ENCODE measurements at regions not wholly inside any gene's neighbourhood (a gene's known extent, or its start where the extent isn't known, plus 50 kb on each side); places are given as distances from the start of the nearest gene placed in this dataset.
"Not testable (repeated sequence)": the region's sequence is repeated elsewhere in the genome, so short reads cannot be mapped to it uniquely, and the experiment has no call there.

- in situ Hi-C loops (cut with HindIII; ENCODE audit: low sequenced_read_pairs): no loop called here
Observed at GRCh38 chr1:69058454-69058853, 509.3 kb upstream of the LRRC7 start.

DNA sequence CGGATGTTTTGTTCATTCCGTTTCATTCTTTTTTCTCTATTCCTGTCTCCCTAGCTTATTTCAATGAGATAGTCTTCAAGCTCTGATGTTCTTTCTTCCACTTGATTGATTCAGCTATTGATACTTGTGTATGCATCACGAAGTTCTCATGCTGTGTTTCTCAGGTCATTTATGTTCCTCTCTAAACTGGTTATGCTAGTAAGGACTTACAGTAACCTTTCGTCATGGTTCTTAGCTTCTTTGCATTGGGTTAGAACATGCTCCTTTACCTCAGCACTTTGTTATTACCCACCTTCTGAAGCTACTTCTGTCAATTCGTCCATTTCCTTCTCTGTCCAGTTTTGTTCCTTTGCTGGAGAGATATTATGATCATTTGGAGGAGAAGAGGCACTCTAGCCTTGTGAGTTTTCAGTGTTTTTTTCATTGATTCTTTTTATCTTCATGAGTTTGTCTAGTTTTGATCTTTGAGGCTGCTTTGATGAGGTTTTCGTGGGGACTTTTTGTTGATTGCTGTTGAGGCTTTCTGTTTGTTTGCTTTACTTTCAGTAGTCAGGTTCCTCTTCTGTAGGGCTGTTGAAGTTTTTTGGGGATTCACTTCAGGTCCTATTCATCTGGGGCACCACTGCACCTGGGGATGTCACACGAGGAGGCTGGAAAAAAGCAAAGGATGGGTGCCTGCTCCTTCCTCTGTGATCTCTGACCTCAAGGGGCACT, 496.9 kb upstream of the LRRC7 start:
- in situ Hi-C loops (cut with HindIII; ENCODE audit: low sequenced_read_pairs): no loop called here

GRCh38 chr1:69073176-69073575, 494.5 kb upstream of the LRRC7 start:
- in situ Hi-C loops (cut with HindIII; ENCODE audit: low sequenced_read_pairs): no loop called here

DNA sequence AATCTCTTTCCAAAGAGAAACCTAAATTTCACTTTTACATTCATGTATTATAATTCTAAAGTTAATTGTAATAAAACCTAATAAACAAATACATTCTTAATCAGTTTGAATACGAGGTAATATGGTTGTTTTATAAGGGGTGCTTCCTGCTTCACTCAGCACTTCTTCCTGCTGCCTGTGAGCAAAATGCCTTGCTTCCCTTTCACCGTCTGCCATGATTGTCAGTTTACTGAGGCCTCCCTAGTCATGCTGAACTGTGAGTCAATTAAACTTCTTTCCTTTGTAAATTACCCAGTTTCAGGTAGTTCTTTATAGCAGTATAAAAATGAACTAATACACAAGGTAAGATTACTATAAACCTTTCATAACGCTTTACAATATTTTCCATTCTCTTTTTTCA, 491.1 kb upstream of the LRRC7 start:
- in situ Hi-C loops (cut with HindIII; ENCODE audit: low sequenced_read_pairs): no loop called here

DNA sequence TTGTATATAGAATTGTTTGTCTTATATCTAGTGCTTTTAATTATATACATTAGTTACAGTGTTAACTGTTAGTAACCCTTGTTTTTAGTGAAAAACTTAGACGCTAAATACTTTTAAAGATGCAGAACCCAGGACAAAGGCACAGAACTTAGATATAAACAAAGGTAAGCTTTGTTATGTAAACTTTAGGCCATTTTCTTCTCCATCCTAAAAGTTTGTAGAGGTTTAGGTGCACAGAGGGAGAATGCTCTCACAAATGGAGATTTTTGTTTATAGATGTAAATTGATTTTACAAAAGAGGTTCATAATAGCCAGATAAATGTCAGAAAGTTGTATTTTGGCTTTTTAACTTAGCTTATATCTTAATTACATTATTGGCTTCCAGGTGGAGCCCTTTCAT, 490.5 kb upstream of the LRRC7 start:
- in situ Hi-C loops (cut with HindIII; ENCODE audit: low sequenced_read_pairs): no loop called here

GRCh38 chr1:69077633-69078032, 490.1 kb upstream of the LRRC7 start:
- in situ Hi-C loops (cut with HindIII; ENCODE audit: low sequenced_read_pairs): no loop called here

DNA sequence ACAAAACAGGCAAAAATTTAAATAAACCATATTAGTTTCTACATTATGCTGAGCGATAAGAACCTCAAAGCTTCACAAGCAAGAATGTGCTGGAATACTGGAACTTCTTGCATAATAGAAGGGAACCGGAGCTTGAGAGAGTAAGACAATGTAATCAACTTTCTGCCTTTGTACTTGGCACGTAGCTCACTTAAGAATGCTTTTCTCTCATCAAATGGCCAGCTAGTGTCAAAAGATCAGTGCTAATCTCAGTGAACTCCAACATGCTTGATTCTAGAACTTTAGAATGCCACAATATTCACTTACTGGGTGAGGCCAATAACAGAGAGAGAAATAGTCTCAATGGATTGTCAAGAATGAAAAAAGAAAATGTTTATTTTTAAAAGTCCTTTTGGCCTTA, 486.1 kb upstream of the LRRC7 start:
- in situ Hi-C loops (cut with HindIII; ENCODE audit: low sequenced_read_pairs): no loop called here

- in situ Hi-C loops (cut with HindIII; ENCODE audit: low sequenced_read_pairs): no loop called here
Observed at GRCh38 chr1:69082312-69082711, 485.4 kb upstream of the LRRC7 start.

DNA sequence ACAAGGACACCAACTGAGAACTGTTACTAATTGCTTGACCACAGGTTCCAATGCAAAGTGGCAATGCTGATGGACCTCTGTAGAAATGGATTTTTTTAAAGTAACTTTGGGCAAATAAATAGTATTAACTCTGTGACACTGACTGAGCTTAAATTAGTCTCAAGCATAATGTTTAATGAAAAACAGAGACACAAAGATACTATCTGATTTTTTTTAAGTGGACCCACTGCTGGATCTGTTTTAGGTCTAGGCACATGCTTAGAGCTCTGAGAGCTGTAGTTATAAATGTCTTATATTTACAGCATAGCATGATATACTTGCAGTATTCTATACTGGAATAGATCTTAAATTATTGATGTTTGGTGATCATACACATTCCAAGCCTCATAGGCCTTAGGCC, 481.6 kb upstream of the LRRC7 start:
- in situ Hi-C loops (cut with HindIII; ENCODE audit: low sequenced_read_pairs): no loop called here

- in situ Hi-C loops (cut with HindIII; ENCODE audit: low sequenced_read_pairs): no loop called here
Observed at GRCh38 chr1:69088571-69088970, 479.2 kb upstream of the LRRC7 start.

DNA sequence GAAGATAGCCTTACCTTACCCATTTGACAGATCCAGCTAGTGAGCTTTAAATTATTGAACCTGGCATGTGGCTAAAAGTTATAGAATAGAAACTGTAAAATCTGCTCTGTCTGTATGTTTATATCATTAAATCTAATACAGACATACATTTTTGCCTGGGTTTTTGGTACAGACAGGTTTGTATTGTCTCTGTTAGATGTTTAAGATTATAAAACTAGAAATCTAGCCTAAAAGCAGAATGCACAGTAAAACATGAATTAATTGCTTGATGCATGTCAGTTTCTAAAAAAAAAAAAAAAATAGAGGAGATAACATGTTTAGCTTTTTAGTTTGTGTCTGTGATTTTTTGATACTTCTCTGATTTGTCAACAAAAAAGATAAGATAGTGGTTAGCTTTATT, 477.6 kb upstream of the LRRC7 start:
- in situ Hi-C loops (cut with HindIII; ENCODE audit: low sequenced_read_pairs): no loop called here

GRCh38 chr1:69090752-69091151, 477.0 kb upstream of the LRRC7 start:
- in situ Hi-C loops (cut with HindIII; ENCODE audit: low sequenced_read_pairs): no loop called here

DNA sequence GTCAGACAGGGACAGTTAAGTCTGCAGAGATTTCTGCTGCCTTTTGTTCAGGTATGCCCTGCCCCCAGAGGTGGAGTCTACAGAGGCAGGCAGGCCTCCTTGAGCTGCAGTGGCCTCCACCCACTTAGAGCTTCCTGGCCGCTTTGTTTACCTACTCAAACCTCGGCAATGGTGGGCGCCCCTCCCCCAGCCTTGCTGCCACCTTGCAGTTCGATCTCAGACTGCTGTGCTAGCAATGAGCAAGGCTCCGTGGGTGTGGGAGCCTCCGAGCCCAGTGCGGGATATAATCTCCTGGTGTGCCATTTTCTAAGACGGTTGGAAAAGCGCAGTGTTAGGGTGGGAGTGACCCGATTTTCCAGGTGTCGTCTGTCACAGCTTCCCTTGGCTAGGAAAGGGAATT, 465.7 kb upstream of the LRRC7 start:
- in situ Hi-C loops (cut with HindIII; ENCODE audit: low sequenced_read_pairs): not testable (repeated sequence)

DNA sequence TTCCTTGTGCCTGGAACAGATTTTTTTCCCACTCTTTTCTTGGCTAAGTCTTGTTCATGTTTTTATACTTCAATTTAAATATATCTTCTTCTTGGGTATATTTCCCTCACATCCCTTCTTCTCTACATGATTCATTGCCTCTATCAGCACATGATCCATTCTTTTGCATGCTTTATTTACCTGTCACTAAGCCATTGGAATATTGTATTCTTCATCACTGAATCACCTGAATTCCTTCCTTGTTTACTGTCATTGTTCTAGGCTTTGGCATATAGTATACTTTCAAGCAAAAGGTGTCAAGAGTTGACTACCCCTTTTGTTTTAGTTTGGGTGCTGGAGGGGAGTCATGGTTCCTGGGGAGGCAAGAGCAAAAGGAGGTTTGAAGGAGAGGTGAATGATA, 464.5 kb upstream of the LRRC7 start:
- in situ Hi-C loops (cut with HindIII; ENCODE audit: low sequenced_read_pairs): no loop called here

- in situ Hi-C loops (cut with HindIII; ENCODE audit: low sequenced_read_pairs): no loop called here
Observed at GRCh38 chr1:69103705-69104385, 463.9 kb upstream of the LRRC7 start.

DNA sequence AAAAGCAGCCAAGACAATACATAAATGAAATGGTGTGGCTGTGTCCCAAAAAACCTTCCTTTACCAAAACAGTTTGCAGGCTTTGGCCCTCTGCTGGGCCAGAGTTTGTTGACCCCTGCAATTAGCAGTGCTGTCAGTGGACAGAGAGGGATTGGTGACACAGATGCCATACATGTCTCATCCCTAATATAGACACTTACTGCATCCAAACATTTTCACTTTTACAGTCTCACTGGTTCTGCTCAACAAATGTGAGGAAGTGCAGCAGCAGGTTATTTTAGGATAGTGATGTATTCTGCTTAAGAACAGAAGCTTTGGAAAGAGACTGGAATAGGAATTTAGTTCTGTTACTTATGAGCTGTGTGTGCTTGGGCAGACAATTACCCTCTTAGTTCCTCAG, 462.8 kb upstream of the LRRC7 start:
- in situ Hi-C loops (cut with HindIII; ENCODE audit: low sequenced_read_pairs): no loop called here

DNA sequence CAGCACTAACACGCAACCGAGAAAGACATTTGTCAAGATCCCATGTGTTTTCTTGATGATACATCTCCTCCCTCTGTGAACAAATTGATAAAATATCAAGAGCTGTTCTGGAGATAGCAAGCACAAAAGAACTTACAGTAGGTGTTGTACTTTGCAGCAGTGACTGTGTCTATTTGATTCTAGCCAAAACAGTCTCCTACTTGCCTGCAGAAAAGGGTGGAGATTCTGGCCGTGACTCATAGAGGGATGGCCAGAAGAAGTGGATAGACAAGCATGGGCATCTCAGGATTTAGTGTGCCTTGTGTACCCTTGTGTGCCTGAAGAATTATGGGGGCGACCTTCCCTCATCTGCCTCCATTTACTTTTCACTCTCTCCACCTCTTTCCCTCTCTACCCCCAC, 458.4 kb upstream of the LRRC7 start:
- in situ Hi-C loops (cut with HindIII; ENCODE audit: low sequenced_read_pairs): no loop called here

DNA sequence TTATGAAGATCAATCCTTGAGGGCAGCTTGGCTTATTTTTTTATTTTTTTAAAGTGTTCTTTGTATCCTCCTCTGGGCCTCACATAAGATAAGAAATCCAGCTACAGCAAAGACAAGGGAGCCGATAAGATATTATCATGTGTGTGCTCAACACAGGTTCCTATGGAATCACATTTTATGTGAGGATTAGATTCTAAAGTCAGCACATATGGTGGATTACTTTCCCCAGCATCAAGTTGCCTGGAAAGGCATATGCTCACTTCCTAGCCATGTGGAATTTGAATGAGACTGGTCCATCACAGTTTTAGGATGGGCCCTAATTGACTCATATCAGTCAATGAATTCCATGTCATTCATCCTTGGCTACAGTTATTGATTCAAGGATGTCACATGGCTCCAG, 456.9 kb upstream of the LRRC7 start:
- in situ Hi-C loops (cut with HindIII; ENCODE audit: low sequenced_read_pairs): no loop called here

GRCh38 chr1:69120126-69120741, 447.5 kb upstream of the LRRC7 start:
- in situ Hi-C loops (cut with HindIII; ENCODE audit: low sequenced_read_pairs): not testable (repeated sequence)

- in situ Hi-C loops (cut with HindIII; ENCODE audit: low sequenced_read_pairs): no loop called here
Observed at GRCh38 chr1:69120817-69121216, 446.9 kb upstream of the LRRC7 start.

GRCh38 chr1:69121723-69122122, 446.0 kb upstream of the LRRC7 start:
- in situ Hi-C loops (cut with HindIII; ENCODE audit: low sequenced_read_pairs): no loop called here

DNA sequence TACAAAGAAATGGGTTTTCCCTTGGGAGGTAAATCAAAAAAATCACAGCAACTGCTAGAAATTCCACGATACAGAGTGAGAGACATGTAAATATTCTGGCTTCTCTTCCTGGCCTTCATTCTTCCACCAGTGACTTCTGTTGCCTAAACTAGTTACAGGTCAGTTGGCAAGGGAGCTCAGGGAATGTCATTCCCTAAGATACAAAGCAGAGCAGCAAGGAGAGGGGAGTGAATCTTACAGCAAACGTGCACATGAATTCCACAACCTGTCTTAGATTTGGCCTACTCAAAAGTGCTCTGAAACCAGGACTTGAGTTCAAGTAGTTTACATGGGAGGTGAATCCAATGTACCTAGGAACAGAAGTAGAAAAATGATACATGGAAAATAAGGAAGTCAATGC, 445.3 kb upstream of the LRRC7 start:
- in situ Hi-C loops (cut with HindIII; ENCODE audit: low sequenced_read_pairs): no loop called here
